ENCODE measurements at regions not wholly inside any gene's neighbourhood (a gene's known extent, or its start where the extent isn't known, plus 50 kb on each side); places are given as distances from the start of the nearest gene placed in this dataset.
"Not testable (repeated sequence)": the region's sequence is repeated elsewhere in the genome, so short reads cannot be mapped to it uniquely, and the experiment has no call there.

- H3K9me3 Mint-ChIP-seq, result no peaks in the 10 kb centered on the region
- ATAC-seq (peak; percentile 99), DNase-seq (ENCODE audit: low spot score in 2 of 2) (peak; percentile 18 to 66)
Observed at GRCh38 chr7:13778967-13779366, 210.5 kb downstream of the ETV1 start.

GRCh38 chr7:13790611-13791010, 198.9 kb downstream of the ETV1 start:
- Mint-ChIP-seq H3K4me3 (no peak overlapping the region), H3K36me3 (no peaks in the 10 kb centered on the region), H3K9me3 (no peaks in the 10 kb centered on the region), H3K4me1 (no peaks in the 10 kb centered on the region), H3K27ac (no peak overlapping the region)
- no peak for DNase-seq (ENCODE audit: low spot score in 2 of 2)
- no peak for ATAC-seq

More at GRCh38 chr7:13778967-13779366, 210.5 kb downstream of the ETV1 start:
- Mint-ChIP-seq H3K27ac (peak overlapping the region; percentile 80), H3K36me3 (no peaks in the 10 kb centered on the region), H3K4me1 (peaks cover 16% of the 10 kb centered on the region), H3K4me3 (peak overlapping the region; percentile 34)

GRCh38 chr7:13792208-13792607, 197.3 kb downstream of the ETV1 start:
- no peak overlapping the region for H3K4me3 Mint-ChIP-seq
- DNase-seq (ENCODE audit: low spot score in 2 of 2) (no peak), ATAC-seq (no peak)
- H3K36me3 Mint-ChIP-seq, result no peaks in the 10 kb centered on the region
- H3K27ac Mint-ChIP-seq, result no peak overlapping the region
- no peaks in the 10 kb centered on the region for H3K9me3 Mint-ChIP-seq
- no peaks in the 10 kb centered on the region for H3K4me1 Mint-ChIP-seq

GRCh38 chr7:13793926-13794325, 195.5 kb downstream of the ETV1 start:
- Mint-ChIP-seq H3K36me3 (no peaks in the 10 kb centered on the region), H3K4me1 (no peaks in the 10 kb centered on the region), H3K9me3 (no peaks in the 10 kb centered on the region), H3K27ac (no peak overlapping the region), H3K4me3 (no peak overlapping the region)
- no peak for ATAC-seq
- no peak for DNase-seq (ENCODE audit: low spot score in 2 of 2)

GRCh38 chr7:13794581-13794980, 194.9 kb downstream of the ETV1 start:
- ATAC-seq, result no peak
- Mint-ChIP-seq H3K36me3 (no peaks in the 10 kb centered on the region), H3K27ac (no peak overlapping the region), H3K4me1 (no peaks in the 10 kb centered on the region), H3K9me3 (no peaks in the 10 kb centered on the region), H3K4me3 (no peak overlapping the region)
- DNase-seq (ENCODE audit: low spot score in 2 of 2), result no peak

- no peak for ATAC-seq
Observed at GRCh38 chr7:13797545-13797944, 191.9 kb downstream of the ETV1 start.

GRCh38 chr7:13800694-13801448, 188.6 kb downstream of the ETV1 start:
- DNase-seq (ENCODE audit: low spot score in 2 of 2), result no peak
- Mint-ChIP-seq H3K9me3 (no peaks in the 10 kb centered on the region), H3K4me3 (no peak overlapping the region), H3K36me3 (no peaks in the 10 kb centered on the region), H3K4me1 (peaks cover 6% of the 10 kb centered on the region), H3K27ac (peak overlapping the region; percentile 40)
- peak; percentile 100 for ATAC-seq

More at GRCh38 chr7:13797545-13797944, 191.9 kb downstream of the ETV1 start:
- DNase-seq (ENCODE audit: low spot score in 2 of 2), result no peak
- Mint-ChIP-seq H3K27ac (no peak overlapping the region), H3K9me3 (no peaks in the 10 kb centered on the region), H3K4me3 (no peak overlapping the region), H3K36me3 (no peaks in the 10 kb centered on the region), H3K4me1 (peaks cover 6% of the 10 kb centered on the region)

GRCh38 chr7:13801669-13802068, 187.8 kb downstream of the ETV1 start:
- Mint-ChIP-seq H3K4me1 (peaks cover 6% of the 10 kb centered on the region), H3K36me3 (no peaks in the 10 kb centered on the region), H3K4me3 (no peak overlapping the region), H3K9me3 (no peaks in the 10 kb centered on the region), H3K27ac (peak overlapping the region; percentile 40)
- DNase-seq (ENCODE audit: low spot score in 2 of 2) (no peak), ATAC-seq (no peak)

GRCh38 chr7:13802651-13803050, 186.8 kb downstream of the ETV1 start:
- no peaks in the 10 kb centered on the region for H3K9me3 Mint-ChIP-seq
- no peak overlapping the region for H3K4me3 Mint-ChIP-seq
- H3K27ac Mint-ChIP-seq, result no peak overlapping the region
- peaks cover 6% of the 10 kb centered on the region for H3K4me1 Mint-ChIP-seq
- no peaks in the 10 kb centered on the region for H3K36me3 Mint-ChIP-seq
- ATAC-seq, result no peak
- DNase-seq (ENCODE audit: low spot score in 2 of 2), result no peak

GRCh38 chr7:13803134-13803533, 186.3 kb downstream of the ETV1 start:
- H3K4me1 Mint-ChIP-seq, result peaks cover 6% of the 10 kb centered on the region
- no peak overlapping the region for H3K4me3 Mint-ChIP-seq
- H3K27ac Mint-ChIP-seq, result no peak overlapping the region
- ATAC-seq (no peak), DNase-seq (ENCODE audit: low spot score in 2 of 2) (no peak)
- H3K36me3 Mint-ChIP-seq, result no peaks in the 10 kb centered on the region
- no peaks in the 10 kb centered on the region for H3K9me3 Mint-ChIP-seq

GRCh38 chr7:13806089-13806867, 183.2 kb downstream of the ETV1 start:
- H3K27ac Mint-ChIP-seq; DNase-seq (ENCODE audit: low spot score in 2 of 2); H3K36me3 Mint-ChIP-seq; H3K9me3 Mint-ChIP-seq; H3K4me3 Mint-ChIP-seq; H3K4me1 Mint-ChIP-seq; ATAC-seq: not testable (repeated sequence)

- not testable (repeated sequence) for H3K9me3 Mint-ChIP-seq; DNase-seq (ENCODE audit: low spot score in 2 of 2); H3K27ac Mint-ChIP-seq; ATAC-seq; H3K4me3 Mint-ChIP-seq; H3K4me1 Mint-ChIP-seq; H3K36me3 Mint-ChIP-seq
Observed at GRCh38 chr7:13817230-13817629, 172.2 kb downstream of the ETV1 start.

GRCh38 chr7:13821152-13821787, 168.2 kb downstream of the ETV1 start:
- H3K27ac Mint-ChIP-seq, result no peak overlapping the region
- H3K9me3 Mint-ChIP-seq, result peaks cover 4% of the 10 kb centered on the region
- H3K36me3 Mint-ChIP-seq, result no peaks in the 10 kb centered on the region
- DNase-seq (ENCODE audit: low spot score in 2 of 2) (no peak), ATAC-seq (no peak)
- no peaks in the 10 kb centered on the region for H3K4me1 Mint-ChIP-seq
- H3K4me3 Mint-ChIP-seq, result no peak overlapping the region

GRCh38 chr7:13822678-13823077, 166.8 kb downstream of the ETV1 start:
- no peak overlapping the region for H3K4me3 Mint-ChIP-seq
- no peaks in the 10 kb centered on the region for H3K36me3 Mint-ChIP-seq
- no peaks in the 10 kb centered on the region for H3K4me1 Mint-ChIP-seq
- no peak for ATAC-seq
- DNase-seq (ENCODE audit: low spot score in 2 of 2), result no peak
- peaks cover 4% of the 10 kb centered on the region for H3K9me3 Mint-ChIP-seq
- no peak overlapping the region for H3K27ac Mint-ChIP-seq

GRCh38 chr7:13826752-13827151, 162.7 kb downstream of the ETV1 start:
- DNase-seq (ENCODE audit: low spot score in 2 of 2) (no peak), ATAC-seq (no peak)
- Mint-ChIP-seq H3K9me3 (no peaks in the 10 kb centered on the region), H3K4me1 (peaks cover 7% of the 10 kb centered on the region), H3K36me3 (no peaks in the 10 kb centered on the region), H3K27ac (no peak overlapping the region), H3K4me3 (no peak overlapping the region)
